Left kidney (tissue), 1 donor: ENCODE measurements at regions not wholly inside any gene's neighbourhood (a gene's known extent, or its start where the extent isn't known, plus 50 kb on each side); places are given as distances from the start of the nearest gene placed in this dataset.
"Not testable (repeated sequence)": the region's sequence is repeated elsewhere in the genome, so short reads cannot be mapped to it uniquely, and the experiment has no call there.

ENCODE experiments used
- DNase-seq: peaks from one replicate; pipeline ENCODE4 v3.0.0-alpha.2; 2013

- DNase-seq: no peak
These were observed 201.5 kb downstream of the RGS3 start for GRCh38 chr9:113665064-113665463.

- no peak for DNase-seq
These were observed 202.2 kb downstream of the RGS3 start for GRCh38 chr9:113665756-113666155.

GRCh38 chr9:113668061-113668460, 204.5 kb downstream of the RGS3 start:
- DNase-seq: no peak

GRCh38 chr9:113669522-113670115, 206.1 kb downstream of the RGS3 start:
- no peak for DNase-seq

- DNase-seq: no peak
These were observed 202.4 kb upstream of the ZNF618 start for GRCh38 chr9:113673726-113674125.

GRCh38 chr9:113674436-113674835, 201.7 kb upstream of the ZNF618 start:
- no peak for DNase-seq

- no peak for DNase-seq
These were observed 200.6 kb upstream of the ZNF618 start for GRCh38 chr9:113675475-113675941.

- no peak for DNase-seq
These were observed 199.1 kb upstream of the ZNF618 start for GRCh38 chr9:113677057-113677456.

GRCh38 chr9:113677569-113677968, 198.5 kb upstream of the ZNF618 start:
- DNase-seq: no peak

- no peak for DNase-seq
These were observed 197.8 kb upstream of the ZNF618 start for GRCh38 chr9:113678119-113678858.

GRCh38 chr9:113678859-113679256, 197.3 kb upstream of the ZNF618 start:
- no peak for DNase-seq

GRCh38 chr9:113682297-113682771, 193.8 kb upstream of the ZNF618 start:
- peak; percentile 71 for DNase-seq

- not testable (repeated sequence) for DNase-seq
These were observed 190.5 kb upstream of the ZNF618 start for GRCh38 chr9:113685636-113686035.

GRCh38 chr9:113687107-113687679, 188.9 kb upstream of the ZNF618 start:
- DNase-seq: no peak

GRCh38 chr9:113687680-113688371, 188.3 kb upstream of the ZNF618 start:
- DNase-seq: peak; percentile 33

GRCh38 chr9:113690055-113690740, 185.9 kb upstream of the ZNF618 start:
- DNase-seq: no peak

- no peak for DNase-seq
These were observed 183.9 kb upstream of the ZNF618 start for GRCh38 chr9:113692256-113692655.

GRCh38 chr9:113694912-113695311, 181.2 kb upstream of the ZNF618 start:
- DNase-seq: no peak

- no peak for DNase-seq
These were observed 180.7 kb upstream of the ZNF618 start for GRCh38 chr9:113695440-113695851.

GRCh38 chr9:113695901-113696300, 180.2 kb upstream of the ZNF618 start:
- no peak for DNase-seq

GRCh38 chr9:113701774-113702755, 174.0 kb upstream of the ZNF618 start:
- DNase-seq: no peak
